PFSK-1 (cell line): ENCODE measurements at regions not wholly inside any gene's neighbourhood (a gene's known extent, or its start where the extent isn't known, plus 50 kb on each side); places are given as distances from the start of the nearest gene placed in this dataset.

Experiments
- FOXP2 ChIP-seq: optimal IDR thresholded peaks from 2 replicates; pipeline ENCODE3; 2011; ENCODE audit warnings: borderline replicate concordance, control low read depth, inconsistent platforms; ENCODE audit not compliant: insufficient read depth; ENCODE audit errors: extremely low read length, extremely low read depth
- POLR2AphosphoS5 ChIP-seq: IDR thresholded peaks from 2 replicates; pipeline ENCODE4 v1.6.1; 2012; ENCODE audit warnings: low read depth, mild to moderate bottlenecking, control low read depth, low read length, moderate library complexity
- REST ChIP-seq, 2 experiments: IDR thresholded peaks; 2 replicates each; pipeline versions ENCODE4 v1.6.1 to v1.8.0; 2011 to 2012; ENCODE audit warnings: low read depth in 2 of 2, low read length in 2 of 2, control low read depth in 1 of 2, inconsistent platforms in 1 of 2, mild to moderate bottlenecking in 1 of 2, moderate library complexity in 1 of 2; ENCODE audit not compliant: insufficient read depth in 1 of 2
- TAF1 ChIP-seq: IDR thresholded peaks from 2 replicates; pipeline ENCODE4 v1.6.1; 2012; ENCODE audit warnings: low read length, control low read depth, borderline replicate concordance; ENCODE audit not compliant: insufficient read depth

- TF ChIP-seq POLR2AphosphoS5, result no peak
- no peak for TF ChIP-seq TAF1
- no peak for TF ChIP-seq REST (IDR thresholded peaks at IDR 0.05; ENCODE audit: insufficient read depth in 1 of 2, low read depth in 2 of 2, low read length in 2 of 2)
- no peak for TF ChIP-seq FOXP2
These were observed 1503.1 kb downstream of the PCDH9 start for GRCh38 chr13:65727070-65727469.
